Liver (tissue), 8 donors: ENCODE measurements at regions not wholly inside any gene's neighbourhood (a gene's known extent, or its start where the extent isn't known, plus 50 kb on each side); places are given as distances from the start of the nearest gene placed in this dataset.
A peak's percentile ranks its signal among the peaks of the same experiment; 100 is the strongest.

Experiments used
- DNase-seq: peaks from one replicate; pipeline ENCODE4 v3.0.0-alpha.2; 2017; ENCODE audit warnings: low spot score
- H3K27ac ChIP-seq, 2 donors: one replicate each; pipeline ENCODE4 v1.7.0; 2013; ENCODE audit warnings: inconsistent platforms in 2 of 2, low read length in 2 of 2, control low read depth in 1 of 2, low read depth in 1 of 2, mild to moderate bottlenecking in 1 of 2
- H3K27me3 ChIP-seq, 4 donors: one replicate each; pipeline versions ENCODE4 v1.6.1 to v1.7.0; 2013; ENCODE audit warnings: low read length in 3 of 4, inconsistent platforms in 1 of 4, mild to moderate bottlenecking in 1 of 4, moderate library complexity in 1 of 4; ENCODE audit not compliant: control insufficient read depth in 4 of 4, insufficient read depth in 4 of 4
- H3K36me3 ChIP-seq, 4 donors: one replicate each; pipeline versions ENCODE4 v1.6.1 to v1.7.0; 2013; ENCODE audit warnings: low read length in 3 of 4, mild to moderate bottlenecking in 3 of 4, low read depth in 1 of 4, moderate library complexity in 1 of 4; ENCODE audit not compliant: control insufficient read depth in 4 of 4, insufficient read depth in 3 of 4
- H3K4me1 ChIP-seq, 4 donors: one replicate each; pipeline versions ENCODE4 v1.6.1 to v1.7.0; 2013; ENCODE audit warnings: low read length in 3 of 4, mild to moderate bottlenecking in 3 of 4, moderate library complexity in 1 of 4; ENCODE audit not compliant: control insufficient read depth in 4 of 4, insufficient read depth in 4 of 4
- H3K4me3 ChIP-seq, 3 donors: one replicate each; pipeline versions ENCODE4 v1.6.1 to v1.7.0; 2013; ENCODE audit warnings: low read length in 3 of 3, control low read depth in 1 of 3, low read depth in 1 of 3, mild to moderate bottlenecking in 1 of 3
- H3K9ac ChIP-seq, 2 donors: one replicate each; pipeline ENCODE4 v1.7.0; 2013; ENCODE audit warnings: low read length in 2 of 2, mild to moderate bottlenecking in 2 of 2, moderate library complexity in 2 of 2, control low read depth in 1 of 2, low read depth in 1 of 2
- H3K9me3 ChIP-seq, 4 donors: one replicate each; pipeline versions ENCODE4 v1.6.1 to v1.7.0; 2013; ENCODE audit warnings: low read length in 3 of 4; ENCODE audit not compliant: control insufficient read depth in 4 of 4
- ATF3 ChIP-seq: IDR thresholded peaks from 2 replicates; pipeline ENCODE4 v1.6.1; 2016; ENCODE audit warnings: antibody characterized with exemption
- EGR1 ChIP-seq, 2 donors: IDR thresholded peaks; 2 replicates each; pipeline ENCODE4 v1.6.1; 2016 to 2018; ENCODE audit warnings: antibody characterized with exemption in 2 of 2, low read depth in 2 of 2
- FOXA1 ChIP-seq: IDR thresholded peaks from 2 replicates; pipeline ENCODE4 v1.6.1; 2016; ENCODE audit warnings: antibody characterized with exemption
- FOXA2 ChIP-seq: IDR thresholded peaks from 2 replicates; pipeline ENCODE4 v1.6.1; 2016; ENCODE audit warnings: antibody characterized with exemption
- GABPA ChIP-seq, 2 donors: IDR thresholded peaks in 1 of 2; conservative IDR thresholded peaks in 1 of 2; 2 replicates each; pipeline ENCODE4 v1.6.1; 2016; ENCODE audit warnings: antibody characterized with exemption in 2 of 2, mild to moderate bottlenecking in 1 of 2, moderate library complexity in 1 of 2
- HNF4A ChIP-seq, 2 donors: conservative IDR thresholded peaks; 2 replicates each; pipeline ENCODE4 v1.6.1; 2016; ENCODE audit warnings: antibody characterized with exemption in 2 of 2, mild to moderate bottlenecking in 2 of 2
- HNF4G ChIP-seq: IDR thresholded peaks from 2 replicates; pipeline ENCODE4 v1.6.1; 2016; ENCODE audit warnings: antibody characterized with exemption
- JUND ChIP-seq, 2 donors: IDR thresholded peaks; 2 replicates each; pipeline ENCODE4 v1.6.1; 2016; ENCODE audit warnings: antibody characterized with exemption in 2 of 2
- MAX ChIP-seq: IDR thresholded peaks from 2 replicates; pipeline ENCODE4 v1.6.1; 2016; ENCODE audit warnings: antibody characterized with exemption
- NR2F2 ChIP-seq: IDR thresholded peaks from 2 replicates; pipeline ENCODE4 v1.6.1; 2016; ENCODE audit warnings: antibody characterized with exemption
- RAD21 ChIP-seq, 2 donors: IDR thresholded peaks; 2 replicates each; pipeline ENCODE4 v1.6.1; 2016; ENCODE audit warnings: antibody characterized with exemption in 2 of 2, mild to moderate bottlenecking in 2 of 2
- SP1 ChIP-seq: IDR thresholded peaks from 2 replicates; pipeline ENCODE4 v1.6.1; 2018; ENCODE audit warnings: antibody characterized with exemption, mild to moderate bottlenecking
- TAF1 ChIP-seq: conservative IDR thresholded peaks from 2 replicates; pipeline ENCODE4 v1.6.1; 2016; ENCODE audit warnings: antibody characterized with exemption, mild to moderate bottlenecking
- YY1 ChIP-seq: IDR thresholded peaks from 2 replicates; pipeline ENCODE4 v1.6.1; 2016; ENCODE audit warnings: antibody characterized with exemption, mild to moderate bottlenecking
- WGBS: extraction: QIAGEN DNeasy Blood & Tissue Kit; methylation state at CpG from one replicate; pipeline ENCODE4 v1.1.7; 2013; 5-methylcytosine and 5-hydroxymethylcytosine counted together
- TF ChIP-seq, protein P1 (sequence below): fragments of 150-350 bp; IDR thresholded peaks from 2 replicates; pipeline ENCODE4 v1.5.1; 2017; ENCODE audit warnings: improper control_type of control experiment, low read depth, low read length; ENCODE audit not compliant: missing input control
- TF ChIP-seq, protein P2 (sequence below): IDR thresholded peaks from 2 replicates; pipeline ENCODE4 v1.6.1; 2016; ENCODE audit warnings: antibody characterized with exemption, mild to moderate bottlenecking
- donor health status: healthy.
- donor health status: healthy.
- donor health status: healthy.
- donor health status: healthy.
- donor health status: healthy.

GRCh38 chr7:54904130-54904529 lies 114.7 kb upstream of the EGFR start:
- H3K9me3 ChIP-seq = no peaks in the 10 kb centered on the region
- H3K27me3 ChIP-seq = no peaks in the 10 kb centered on the region
- H3K27ac ChIP-seq = peak overlapping the region in 1 of 2 donors; percentile 2
- H3K4me3 ChIP-seq = no peak overlapping the region
- WGBS = 57% methylated on average over 4 of the region's 4 CpGs
- peaks cover 0 to 6% (median 3%) of the 10 kb centered on the region in 4 donors for H3K4me1 ChIP-seq
- DNase-seq = no peak
- H3K9ac ChIP-seq = no peak overlapping the region
- TF ChIP-seq FOXA1 (no peak), SP1 (no peak), GABPA (IDR thresholded peaks at IDR 0.05 in 1 of 2, conservative IDR thresholded peaks at IDR 0.05 in 1 of 2) (no peak), HNF4A (conservative IDR thresholded peaks at IDR 0.05) (no peak), ATF3 (no peak), TAF1 (no peak), JUND (IDR thresholded peaks at IDR 0.05) (no peak), FOXA2 (no peak), YY1 (no peak), RAD21 (IDR thresholded peaks at IDR 0.05) (no peak), NR2F2 (no peak), MAX (no peak)
- TF ChIP-seq, protein P1, sequence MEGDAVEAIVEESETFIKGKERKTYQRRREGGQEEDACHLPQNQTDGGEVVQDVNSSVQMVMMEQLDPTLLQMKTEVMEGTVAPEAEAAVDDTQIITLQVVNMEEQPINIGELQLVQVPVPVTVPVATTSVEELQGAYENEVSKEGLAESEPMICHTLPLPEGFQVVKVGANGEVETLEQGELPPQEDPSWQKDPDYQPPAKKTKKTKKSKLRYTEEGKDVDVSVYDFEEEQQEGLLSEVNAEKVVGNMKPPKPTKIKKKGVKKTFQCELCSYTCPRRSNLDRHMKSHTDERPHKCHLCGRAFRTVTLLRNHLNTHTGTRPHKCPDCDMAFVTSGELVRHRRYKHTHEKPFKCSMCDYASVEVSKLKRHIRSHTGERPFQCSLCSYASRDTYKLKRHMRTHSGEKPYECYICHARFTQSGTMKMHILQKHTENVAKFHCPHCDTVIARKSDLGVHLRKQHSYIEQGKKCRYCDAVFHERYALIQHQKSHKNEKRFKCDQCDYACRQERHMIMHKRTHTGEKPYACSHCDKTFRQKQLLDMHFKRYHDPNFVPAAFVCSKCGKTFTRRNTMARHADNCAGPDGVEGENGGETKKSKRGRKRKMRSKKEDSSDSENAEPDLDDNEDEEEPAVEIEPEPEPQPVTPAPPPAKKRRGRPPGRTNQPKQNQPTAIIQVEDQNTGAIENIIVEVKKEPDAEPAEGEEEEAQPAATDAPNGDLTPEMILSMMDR = no peak
- TF ChIP-seq, protein P2, sequence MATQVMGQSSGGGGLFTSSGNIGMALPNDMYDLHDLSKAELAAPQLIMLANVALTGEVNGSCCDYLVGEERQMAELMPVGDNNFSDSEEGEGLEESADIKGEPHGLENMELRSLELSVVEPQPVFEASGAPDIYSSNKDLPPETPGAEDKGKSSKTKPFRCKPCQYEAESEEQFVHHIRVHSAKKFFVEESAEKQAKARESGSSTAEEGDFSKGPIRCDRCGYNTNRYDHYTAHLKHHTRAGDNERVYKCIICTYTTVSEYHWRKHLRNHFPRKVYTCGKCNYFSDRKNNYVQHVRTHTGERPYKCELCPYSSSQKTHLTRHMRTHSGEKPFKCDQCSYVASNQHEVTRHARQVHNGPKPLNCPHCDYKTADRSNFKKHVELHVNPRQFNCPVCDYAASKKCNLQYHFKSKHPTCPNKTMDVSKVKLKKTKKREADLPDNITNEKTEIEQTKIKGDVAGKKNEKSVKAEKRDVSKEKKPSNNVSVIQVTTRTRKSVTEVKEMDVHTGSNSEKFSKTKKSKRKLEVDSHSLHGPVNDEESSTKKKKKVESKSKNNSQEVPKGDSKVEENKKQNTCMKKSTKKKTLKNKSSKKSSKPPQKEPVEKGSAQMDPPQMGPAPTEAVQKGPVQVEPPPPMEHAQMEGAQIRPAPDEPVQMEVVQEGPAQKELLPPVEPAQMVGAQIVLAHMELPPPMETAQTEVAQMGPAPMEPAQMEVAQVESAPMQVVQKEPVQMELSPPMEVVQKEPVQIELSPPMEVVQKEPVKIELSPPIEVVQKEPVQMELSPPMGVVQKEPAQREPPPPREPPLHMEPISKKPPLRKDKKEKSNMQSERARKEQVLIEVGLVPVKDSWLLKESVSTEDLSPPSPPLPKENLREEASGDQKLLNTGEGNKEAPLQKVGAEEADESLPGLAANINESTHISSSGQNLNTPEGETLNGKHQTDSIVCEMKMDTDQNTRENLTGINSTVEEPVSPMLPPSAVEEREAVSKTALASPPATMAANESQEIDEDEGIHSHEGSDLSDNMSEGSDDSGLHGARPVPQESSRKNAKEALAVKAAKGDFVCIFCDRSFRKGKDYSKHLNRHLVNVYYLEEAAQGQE = no peak
- H3K36me3 ChIP-seq = no peaks in the 10 kb centered on the region

GRCh38 chr7:54904986-54905385 lies 113.8 kb upstream of the EGFR start:
- no peaks in the 10 kb centered on the region for H3K27me3 ChIP-seq
- TF ChIP-seq HNF4A (conservative IDR thresholded peaks at IDR 0.05) = no peak
- no peak for TF ChIP-seq GABPA (IDR thresholded peaks at IDR 0.05 in 1 of 2, conservative IDR thresholded peaks at IDR 0.05 in 1 of 2)
- no peak for TF ChIP-seq TAF1
- no peak for TF ChIP-seq EGR1 (IDR thresholded peaks at IDR 0.05; ENCODE audit: low read depth in 2 of 2)
- TF ChIP-seq FOXA2 = no peak
- no peak for TF ChIP-seq JUND (IDR thresholded peaks at IDR 0.05)
- no peak for TF ChIP-seq RAD21 (IDR thresholded peaks at IDR 0.05)
- TF ChIP-seq FOXA1 = no peak
- TF ChIP-seq ATF3 = no peak
- TF ChIP-seq, protein P2 = no peak
- TF ChIP-seq HNF4G = no peak
- H3K27ac ChIP-seq = no peak overlapping the region
- H3K9ac ChIP-seq = no peak overlapping the region
- DNase-seq = no peak
- no peaks in the 10 kb centered on the region for H3K36me3 ChIP-seq
- peaks cover 0 to 6% (median 3%) of the 10 kb centered on the region in 4 donors for H3K4me1 ChIP-seq
- H3K9me3 ChIP-seq = no peaks in the 10 kb centered on the region
- WGBS = 88% methylated on average over 7 of the region's 7 CpGs
- no peak overlapping the region for H3K4me3 ChIP-seq
